RCC 7860 (cell line): ENCODE measurements at regions not wholly inside any gene's neighbourhood (a gene's known extent, or its start where the extent isn't known, plus 50 kb on each side); places are given as distances from the start of the nearest gene placed in this dataset.

Source experiments
- DNase-seq: peaks from one replicate; pipeline ENCODE4 v3.0.0-alpha.2; 2015; ENCODE audit warnings: low spot score
- FAIRE-seq: peaks from 2 replicates; lab custom pipeline; 2012; peaks lifted over from hg19 to GRCh38; lab: Jason Lieb, UNC

DNA sequence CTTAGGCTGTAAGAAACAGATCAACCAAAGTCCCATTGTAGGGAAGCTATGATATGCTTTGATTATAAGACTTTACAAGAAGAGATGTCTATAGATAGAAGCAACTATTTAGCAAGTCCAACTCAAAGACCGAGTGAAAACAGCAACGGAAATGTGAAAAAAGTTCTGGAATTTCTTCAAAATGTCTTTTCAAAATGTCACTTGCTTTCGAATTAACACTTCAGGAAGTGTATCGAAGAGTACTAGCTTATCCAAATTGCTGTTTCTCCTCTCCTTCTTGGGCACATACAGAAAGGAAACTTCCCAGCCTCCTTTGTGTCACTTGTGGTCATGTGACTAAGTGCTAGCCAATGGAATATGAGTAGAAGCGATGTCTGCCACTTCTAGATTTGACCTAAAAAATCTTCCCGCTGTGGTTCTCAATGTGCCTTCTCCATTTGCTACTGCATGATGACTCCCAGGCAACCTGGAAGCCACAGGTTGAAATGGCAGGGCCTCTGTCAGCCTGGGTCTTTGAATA is 89.9 kb downstream of the TSEN15 start:
- DNase-seq, result no peak
- no peak for FAIRE-seq

DNA sequence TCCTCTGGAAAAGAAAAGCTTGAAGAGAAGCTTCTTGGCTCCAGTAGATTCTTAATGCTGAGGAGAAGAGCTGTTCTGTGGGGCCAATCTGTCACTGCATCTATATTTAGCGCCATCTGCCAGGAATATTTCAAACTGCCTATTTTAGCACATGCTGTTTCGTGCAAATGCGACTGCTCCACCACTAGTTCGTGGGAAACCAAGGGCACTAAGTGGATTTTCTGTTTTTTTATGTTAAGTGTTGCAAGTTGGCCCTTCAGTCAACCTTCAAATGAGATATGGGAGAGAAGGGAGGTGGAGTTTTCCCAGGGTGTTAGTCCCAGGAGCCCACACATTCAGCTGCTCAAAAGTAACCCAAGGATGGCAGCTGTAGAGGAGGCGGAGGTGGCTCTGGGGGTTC is 91.9 kb downstream of the TSEN15 start:
- no peak for FAIRE-seq
- no peak for DNase-seq

DNA sequence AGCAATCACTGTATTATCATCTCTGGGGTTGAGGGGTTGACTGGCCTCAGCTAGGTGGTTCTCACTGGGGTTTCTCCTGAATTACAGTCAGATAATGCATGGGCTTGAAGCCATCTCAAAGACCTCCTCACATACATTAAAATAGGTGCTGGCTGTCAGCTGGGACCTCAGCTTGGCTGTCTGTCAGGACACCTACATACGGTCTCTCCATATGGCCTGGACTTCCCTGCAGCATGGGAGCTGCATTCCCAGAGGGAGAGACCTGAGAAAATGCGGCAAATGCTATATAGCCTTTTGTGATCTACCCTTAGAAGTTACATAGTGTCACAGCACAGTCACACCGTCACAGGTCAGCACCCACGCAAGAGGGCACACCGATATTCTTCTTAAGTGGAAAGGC is 93.6 kb downstream of the TSEN15 start:
- DNase-seq (no peak), FAIRE-seq (no peak)

DNA sequence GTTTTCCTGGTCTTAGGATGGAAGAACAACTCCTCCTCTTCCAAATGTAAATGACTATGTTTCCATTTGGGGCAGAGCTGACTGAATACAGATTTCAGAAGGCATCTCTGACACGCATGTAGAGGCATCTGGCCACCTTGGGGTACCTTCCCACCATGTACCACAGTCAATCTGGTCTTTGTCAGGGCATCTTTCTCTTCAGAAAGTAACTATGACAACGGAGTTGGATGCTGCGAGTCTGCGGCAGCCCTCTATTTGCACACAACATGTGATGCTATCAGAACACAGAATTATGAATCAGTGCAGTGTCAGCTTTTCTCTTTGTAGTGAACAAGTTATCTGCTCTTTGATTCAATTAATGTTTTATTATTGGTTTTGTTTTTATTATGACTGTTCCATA is 94.7 kb downstream of the TSEN15 start:
- FAIRE-seq (no peak), DNase-seq (no peak)

DNA sequence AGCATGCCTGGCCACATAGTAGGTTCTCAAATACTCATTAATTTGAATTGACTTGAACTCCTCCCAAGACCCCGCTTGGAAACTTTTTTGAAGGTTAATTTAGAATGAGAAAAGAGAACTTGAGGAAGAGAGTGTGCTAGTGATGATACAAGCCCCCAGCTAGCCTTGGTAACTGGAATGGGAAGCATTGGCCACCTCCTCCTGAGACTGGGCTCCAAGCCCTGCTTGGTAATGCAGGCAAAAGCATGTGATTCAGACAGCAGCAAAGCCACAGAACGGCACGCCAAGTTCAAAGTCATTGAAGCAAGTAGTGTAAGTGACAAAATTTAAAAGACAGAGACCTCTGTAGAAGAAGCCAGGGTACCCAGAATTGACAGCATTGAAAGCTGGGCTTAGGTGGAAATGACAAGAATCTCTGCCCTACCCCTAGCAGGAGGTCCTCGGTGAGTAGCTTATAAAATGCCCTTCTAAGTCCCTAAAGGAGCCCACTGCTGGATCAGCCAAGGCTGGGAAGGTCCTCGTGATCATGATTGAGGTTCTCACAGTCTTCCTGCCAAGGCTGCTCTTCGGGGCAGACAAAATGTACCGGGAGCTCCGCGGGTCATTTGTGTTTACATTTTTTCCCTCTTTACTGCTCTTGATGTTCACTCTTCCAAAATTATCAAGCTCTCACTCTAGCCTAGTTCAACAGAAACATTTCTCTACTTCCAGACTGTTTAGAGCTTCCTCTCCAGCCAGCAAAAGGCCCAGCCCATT is 99.4 kb downstream of the TSEN15 start:
- FAIRE-seq (peak; percentile 64), DNase-seq (peak; percentile 48)

DNA sequence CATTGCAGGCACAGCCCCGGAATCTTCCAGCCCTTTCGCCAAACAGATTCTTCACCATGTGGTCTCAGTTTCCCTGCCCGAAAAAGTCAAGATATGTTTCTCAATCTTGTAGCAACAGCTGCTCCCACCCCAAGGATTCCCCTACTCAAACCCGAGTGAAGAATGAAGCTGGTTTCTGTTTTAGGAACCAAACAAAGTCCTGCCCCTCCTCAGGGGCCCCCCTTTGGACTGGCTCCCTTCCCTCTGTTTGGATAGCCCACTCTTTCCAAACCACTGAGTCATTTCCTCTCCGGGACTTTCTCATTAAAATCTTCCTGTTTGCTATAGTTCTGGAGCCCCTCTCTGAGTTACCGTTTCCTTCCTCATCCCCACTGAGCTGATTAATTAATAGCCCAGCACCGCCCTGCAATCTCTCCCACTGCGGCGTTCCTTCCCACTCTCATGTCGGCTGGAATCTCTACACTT is 100.9 kb downstream of the TSEN15 start:
- DNase-seq (peak; percentile 10), FAIRE-seq (no peak)

DNA sequence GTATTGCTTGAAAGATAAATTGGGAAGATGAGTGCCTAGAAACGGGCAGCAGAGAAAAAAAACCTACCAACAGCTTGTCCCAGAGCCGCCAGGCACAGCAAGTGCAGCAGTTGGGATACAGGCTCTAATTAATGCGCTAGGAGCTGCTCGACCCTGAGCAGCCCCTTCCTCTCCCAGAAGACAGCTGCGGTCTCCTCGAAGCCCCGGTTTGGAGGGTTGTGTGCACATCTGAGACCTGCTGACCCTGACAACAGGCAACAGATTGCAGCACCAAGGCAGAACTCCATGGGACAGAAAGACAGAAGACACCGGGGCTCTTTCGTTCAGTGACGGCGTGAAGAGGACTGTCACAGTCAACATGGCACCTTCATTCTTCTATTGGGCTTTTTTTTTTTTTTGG is 101.4 kb downstream of the TSEN15 start:
- DNase-seq (no peak), FAIRE-seq (no peak)

DNA sequence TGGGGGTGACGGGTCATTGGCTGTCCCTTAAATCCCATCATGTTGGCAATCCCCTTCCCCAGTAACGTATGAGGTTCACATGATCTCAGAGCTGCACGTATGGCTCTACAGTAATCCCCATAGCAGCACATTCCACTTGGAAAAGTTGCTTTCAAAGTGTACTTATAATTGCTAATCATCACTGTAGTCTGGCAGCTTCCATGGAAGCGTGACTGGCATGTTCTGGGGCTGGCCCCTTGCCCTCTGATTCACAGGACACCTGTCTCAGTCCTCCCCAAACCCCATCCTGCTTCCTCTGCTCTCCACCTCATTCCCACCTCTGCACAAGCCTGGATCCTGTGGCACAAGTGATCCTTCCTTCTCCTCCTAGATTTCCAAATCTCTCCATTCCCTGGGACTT is 102.2 kb downstream of the TSEN15 start:
- FAIRE-seq (no peak), DNase-seq (no peak)

DNA sequence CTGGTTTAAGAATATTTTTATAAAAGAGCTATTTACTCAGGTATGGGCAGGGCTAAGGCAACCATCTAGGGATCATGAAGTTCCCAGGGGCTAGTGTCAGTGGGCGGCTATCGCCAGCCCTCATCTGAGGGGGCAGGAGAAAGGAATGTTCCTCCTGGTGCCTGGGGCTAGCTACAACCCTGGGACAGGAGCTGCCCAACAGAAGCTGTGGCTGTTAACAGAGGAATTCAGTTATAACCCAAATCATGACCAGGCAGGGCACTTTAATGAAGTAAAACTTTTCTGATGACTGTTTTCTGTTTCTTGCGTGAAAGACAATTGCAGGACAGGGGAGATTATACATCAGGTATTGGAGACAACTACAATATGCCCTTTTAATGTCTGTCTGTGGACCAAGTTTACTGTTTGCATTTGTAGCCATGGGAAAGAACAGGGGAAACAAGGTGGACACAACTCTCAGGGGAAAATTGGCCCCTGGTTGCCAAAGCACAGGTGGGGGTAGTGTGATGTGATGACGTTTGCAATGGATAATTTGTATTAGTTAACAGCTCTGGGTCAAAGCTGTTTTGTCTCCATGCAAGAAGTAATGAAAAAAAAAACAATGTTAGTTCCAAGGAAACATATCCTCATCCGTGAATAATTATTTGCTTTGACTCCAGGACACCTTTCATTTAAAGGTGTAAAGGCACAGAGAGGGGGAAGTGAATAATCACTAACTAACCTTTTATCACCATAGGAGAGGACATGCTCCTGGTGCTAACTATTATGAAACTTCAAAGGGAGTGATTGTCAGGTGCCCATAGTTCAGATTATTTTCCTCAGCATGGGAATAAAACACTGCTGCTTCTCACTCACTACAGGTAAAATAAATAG is 105.2 kb downstream of the TSEN15 start:
- no peak for DNase-seq
- no peak for FAIRE-seq

DNA sequence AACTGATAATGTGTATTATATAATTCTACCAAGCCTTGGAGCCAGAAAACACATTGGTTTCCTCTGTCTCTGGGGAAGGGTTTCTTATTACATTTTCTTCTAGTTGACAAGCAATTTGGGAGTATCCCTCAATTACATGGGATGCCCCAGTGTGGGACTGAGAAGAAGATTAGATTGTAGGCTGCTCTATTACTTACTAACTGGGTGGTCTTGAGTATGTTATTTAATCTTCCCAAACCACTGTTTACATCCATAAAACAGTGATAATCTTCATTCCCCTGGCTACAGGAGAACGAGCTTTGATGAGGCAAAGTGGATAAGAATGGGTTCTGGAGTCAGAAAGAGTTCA is 105.8 kb downstream of the TSEN15 start:
- FAIRE-seq, result no peak
- no peak for DNase-seq

DNA sequence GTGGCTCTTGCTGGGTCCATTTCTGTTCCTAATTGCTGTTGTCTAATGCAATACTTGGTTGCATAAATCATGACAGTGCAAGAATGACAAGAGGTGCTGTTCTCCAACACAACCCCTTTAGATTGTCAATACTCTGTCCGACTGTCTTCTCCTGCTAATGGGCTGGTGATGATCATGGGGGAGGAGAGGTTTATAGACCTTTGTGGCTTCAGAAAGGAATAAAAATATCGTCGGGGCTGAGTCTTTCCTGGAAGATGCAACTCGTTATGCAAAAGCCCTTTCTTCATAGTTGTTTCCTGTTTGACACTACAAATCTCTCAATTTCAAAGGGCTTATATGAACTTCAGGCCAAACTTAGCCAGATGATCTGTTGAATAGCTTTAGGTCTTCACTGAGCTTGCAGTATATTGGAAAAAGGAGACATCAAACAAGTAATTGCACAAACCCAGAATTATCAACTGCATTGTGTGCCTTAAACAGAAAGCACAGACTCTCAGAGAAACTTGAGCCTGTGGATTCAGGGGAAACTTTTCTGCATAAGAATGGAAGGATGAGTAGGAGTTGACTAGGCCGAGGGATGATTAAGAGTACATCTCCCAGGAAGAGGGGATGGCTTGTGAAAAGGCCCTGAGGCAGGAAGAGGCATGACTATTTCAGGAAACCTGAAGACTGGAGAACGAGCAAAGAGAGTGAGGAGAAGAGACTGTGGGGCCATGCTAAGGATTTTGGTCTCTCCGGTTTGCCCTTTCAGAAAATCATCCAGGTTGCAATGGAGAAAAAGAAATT is 107.6 kb downstream of the TSEN15 start:
- FAIRE-seq (no peak), DNase-seq (no peak)

DNA sequence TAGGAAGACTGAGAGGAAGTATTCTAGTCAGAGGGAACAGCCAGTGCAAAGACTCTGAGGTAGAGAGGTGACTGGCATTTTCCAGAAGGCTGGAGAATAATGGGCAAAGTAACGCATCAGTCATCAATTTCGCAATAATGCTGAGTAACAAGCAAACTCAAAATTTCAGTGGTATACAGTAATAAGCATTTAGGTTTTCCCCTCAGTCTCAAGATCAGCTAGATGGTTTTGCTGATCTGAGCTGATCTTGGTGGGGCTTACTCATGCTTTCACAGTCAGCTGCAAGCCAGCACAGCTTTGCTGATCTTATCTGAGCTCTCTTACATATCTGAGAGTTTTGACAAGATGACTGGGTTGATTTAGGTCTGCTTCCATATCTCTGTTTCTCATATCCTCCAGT is 108.7 kb downstream of the TSEN15 start:
- DNase-seq (peak; percentile 40), FAIRE-seq (no peak)

DNA sequence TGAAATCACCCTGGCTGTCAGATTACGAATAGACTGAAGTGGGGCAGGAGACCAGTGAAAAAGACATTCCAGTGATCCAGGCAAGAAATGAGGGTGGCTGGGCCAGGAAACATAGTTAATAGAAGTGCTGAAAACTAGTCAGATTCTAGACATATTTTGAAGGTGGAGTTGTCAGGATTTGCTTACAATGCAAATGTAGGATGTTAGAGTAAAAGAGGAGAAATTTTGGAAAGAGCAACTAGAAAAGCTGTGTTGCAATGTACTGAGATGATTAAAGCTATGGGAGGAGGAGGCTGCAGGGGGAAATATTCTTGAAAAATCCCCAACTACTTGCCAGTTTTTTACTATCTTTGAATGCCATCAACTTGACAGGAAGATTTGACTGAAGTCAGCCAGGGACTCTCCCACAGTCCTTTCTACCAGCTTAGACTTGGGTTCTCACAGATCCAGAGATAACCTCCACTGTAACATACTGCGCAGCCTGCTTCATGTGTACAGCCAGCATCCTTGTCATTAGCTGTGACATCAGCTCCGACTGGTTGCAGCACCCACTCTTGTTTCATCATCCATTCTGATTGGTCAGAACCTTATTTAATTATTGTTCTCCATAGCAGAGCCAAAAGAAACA is 109.7 kb downstream of the TSEN15 start:
- no peak for DNase-seq
- no peak for FAIRE-seq

DNA sequence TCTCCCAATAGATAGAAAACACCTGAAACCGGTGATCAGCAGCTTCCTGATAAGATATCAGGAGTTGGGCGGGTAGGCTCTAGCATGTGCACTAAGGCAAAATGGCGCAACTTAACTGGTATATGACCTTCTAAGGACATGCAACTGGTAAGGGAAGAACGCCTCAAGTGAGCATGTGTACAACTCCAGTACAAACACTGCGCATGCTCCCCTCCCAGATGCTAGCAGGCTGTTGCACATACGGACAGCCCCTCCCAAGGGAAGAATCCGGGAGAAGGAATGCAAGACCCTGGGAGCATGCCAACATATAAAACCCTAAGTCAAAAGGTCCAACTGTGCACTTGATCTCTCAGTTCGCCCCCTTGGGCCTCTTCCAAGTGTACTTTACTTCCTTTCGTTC is 110.8 kb downstream of the TSEN15 start:
- DNase-seq, result no peak
- FAIRE-seq, result no peak

DNA sequence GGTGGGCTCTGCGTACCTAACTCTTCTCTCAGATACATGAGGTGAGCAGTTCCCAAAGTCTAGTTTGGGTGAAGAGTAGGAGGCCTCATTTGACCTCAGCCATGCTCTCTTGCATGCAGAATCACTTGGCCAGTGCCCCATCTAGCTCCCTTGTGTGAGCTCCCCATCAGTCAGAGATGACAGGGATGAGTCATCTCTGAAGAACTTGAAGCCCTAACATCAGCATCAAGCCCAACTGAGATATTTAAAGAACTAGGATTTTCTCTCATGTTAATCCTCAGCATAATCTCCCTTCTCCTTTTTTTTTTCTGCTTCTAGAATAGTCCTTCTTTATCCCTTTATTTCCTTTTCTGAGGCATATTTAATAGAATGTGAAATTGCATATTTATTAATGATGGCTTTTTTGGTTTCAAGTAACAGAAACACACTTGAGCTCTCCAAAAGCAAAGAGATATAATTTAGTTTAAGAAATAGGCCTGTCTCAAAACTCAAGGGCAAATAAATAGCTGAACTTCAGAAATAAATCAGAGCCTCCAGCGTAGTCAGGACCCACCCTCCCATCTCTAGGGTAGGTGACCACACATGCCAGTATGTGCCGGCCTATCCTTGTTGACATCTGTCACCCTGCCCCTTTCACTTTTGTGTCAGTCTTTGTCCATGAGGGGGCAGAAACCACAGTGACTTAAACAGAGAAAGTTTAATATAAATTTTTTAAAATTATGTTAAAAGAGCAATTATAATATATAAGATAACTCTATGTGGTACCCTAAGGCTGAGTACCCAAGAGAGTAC is 112.3 kb downstream of the TSEN15 start:
- DNase-seq, result peak; percentile 43

DNA sequence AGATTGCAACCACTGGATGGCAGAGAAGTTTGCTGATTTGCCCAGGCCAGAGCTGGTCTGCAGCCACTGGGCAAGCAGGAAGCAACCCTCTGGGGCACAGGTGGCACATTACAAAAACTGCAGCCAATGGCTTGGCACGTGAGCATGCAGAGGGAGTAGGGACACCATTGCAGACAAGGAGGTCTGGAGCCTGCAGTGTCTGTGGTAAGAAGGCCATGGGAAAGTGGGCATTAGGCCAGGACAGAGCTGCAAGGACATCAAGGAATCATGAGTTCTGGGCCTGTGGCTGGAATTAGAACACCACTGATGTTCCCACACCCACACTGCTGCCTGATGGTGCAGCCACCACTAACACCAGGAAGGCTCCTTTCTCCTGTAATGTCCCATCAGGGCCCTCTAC is 113.0 kb downstream of the TSEN15 start:
- DNase-seq (no peak), FAIRE-seq (no peak)

More for the DNA sequence above, 112.3 kb downstream of the TSEN15 start:
- FAIRE-seq, result peak; percentile 46

DNA sequence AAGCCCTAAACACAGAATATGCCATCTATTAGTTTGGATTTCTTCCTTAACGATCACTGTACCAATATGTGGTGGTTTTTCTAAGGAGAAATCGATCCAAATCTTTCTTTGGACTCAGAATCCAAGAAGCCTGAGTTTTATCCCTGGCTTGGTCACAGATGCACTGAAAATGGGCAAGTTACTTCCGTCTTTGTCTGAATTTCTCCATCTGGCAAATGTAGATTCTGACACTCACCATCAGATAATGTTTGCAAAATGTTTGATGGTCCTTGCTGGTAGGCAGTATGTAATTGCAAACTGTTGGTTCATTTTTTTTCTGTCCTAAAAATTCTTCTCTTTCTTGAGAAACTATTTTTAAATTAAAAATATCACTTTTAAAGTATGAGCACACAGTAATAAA is 115.0 kb downstream of the TSEN15 start:
- FAIRE-seq, result no peak

DNA sequence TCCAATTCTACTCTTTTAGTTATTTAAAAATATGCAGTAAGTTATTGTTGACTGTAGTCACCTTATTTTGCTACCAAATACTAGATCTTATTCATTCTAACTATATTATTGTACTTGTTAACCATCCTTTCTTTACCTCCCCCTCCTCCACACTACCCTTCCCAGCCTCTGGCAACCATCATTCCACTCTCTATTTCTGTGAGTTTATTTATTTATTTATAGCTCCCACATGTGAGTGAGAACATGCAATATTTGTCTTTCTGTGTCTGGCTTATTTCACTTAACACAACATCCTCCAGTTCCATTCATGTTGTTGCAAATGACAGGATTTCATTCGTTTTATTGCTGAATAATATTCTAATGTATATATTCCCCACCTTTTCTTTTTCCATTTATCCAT is 115.8 kb downstream of the TSEN15 start:
- no peak for FAIRE-seq

More for the DNA sequence above, 115.0 kb downstream of the TSEN15 start:
- DNase-seq, result no peak

DNA sequence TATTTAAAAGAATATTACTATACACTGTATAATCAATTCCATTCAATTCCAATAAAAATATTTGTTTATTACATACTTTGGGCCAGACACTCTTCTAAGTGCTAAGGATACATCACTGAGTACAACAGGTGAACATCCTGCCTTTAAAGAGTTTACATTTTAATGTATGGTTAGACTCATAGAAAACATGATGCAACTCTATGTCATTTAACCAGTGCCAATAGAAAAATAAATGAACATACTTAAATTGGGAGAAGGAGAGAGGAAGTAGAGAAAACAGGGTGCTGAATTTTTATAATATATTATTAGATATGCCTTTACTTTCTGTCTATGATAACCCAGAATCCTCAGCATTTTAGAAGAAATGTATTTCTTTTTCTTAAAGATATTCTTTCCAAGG is 119.2 kb downstream of the TSEN15 start:
- DNase-seq, result no peak
- no peak for FAIRE-seq

More for the DNA sequence above, 115.8 kb downstream of the TSEN15 start:
- DNase-seq, result no peak

DNA sequence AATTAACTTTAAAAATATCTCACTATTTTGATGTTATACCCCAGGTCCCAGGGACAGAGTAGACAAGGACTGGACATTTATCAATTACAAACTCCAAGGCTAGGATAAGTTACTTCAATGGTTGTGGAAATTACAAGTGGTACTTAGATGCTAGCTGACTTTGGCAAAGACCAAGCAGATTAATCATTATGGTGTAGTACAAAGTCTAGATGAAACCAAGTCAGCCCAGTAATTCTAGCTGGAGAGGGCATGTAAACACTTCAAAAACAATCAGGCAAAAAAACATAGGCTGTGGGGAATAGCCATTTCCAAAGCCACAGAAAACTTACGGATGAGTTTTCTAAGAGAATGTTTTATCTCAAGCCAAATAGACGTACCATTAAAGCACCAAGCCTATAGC is 124.5 kb downstream of the TSEN15 start:
- no peak for DNase-seq
- no peak for FAIRE-seq
